SK-N-SH treated with all-trans-retinoic acid at 6 μM for 48 hours (cell line): ENCODE measurements at regions not wholly inside any gene's neighbourhood (a gene's known extent, or its start where the extent isn't known, plus 50 kb on each side); places are given as distances from the start of the nearest gene placed in this dataset.
A peak's percentile ranks its signal among the peaks of the same experiment; 100 is the strongest.

ENCODE experiments used
- ATAC-seq: fragments of 200-7000 bp; cut with Tn5 transposase; 3 replicates; pipeline ENCODE4 v1.9.1; 2020; ENCODE audit warnings: mild to moderate bottlenecking, moderate library complexity
- BACH2 ChIP-seq: fragments of 250-450 bp; sonication (Bioruptor Pico); IDR thresholded peaks from 2 replicates; pipeline ENCODE4 v1.9.0; 2021; ENCODE audit warnings: mild to moderate bottlenecking, borderline replicate concordance
- CSDC2 ChIP-seq: fragments of 250-450 bp; sonication (Bioruptor Pico); IDR thresholded peaks from 2 replicates; pipeline ENCODE4 v1.5.0; 2020; ENCODE audit warnings: mild to moderate bottlenecking, moderate library complexity
- ESRRG ChIP-seq: fragments of 250-450 bp; sonication (Bioruptor Pico); IDR thresholded peaks from 2 replicates; pipeline ENCODE4 v1.6.1; 2021; ENCODE audit warnings: mild to moderate bottlenecking
- GLIS3 ChIP-seq: fragments of 250-450 bp; sonication (Bioruptor Pico); IDR thresholded peaks from 2 replicates; pipeline ENCODE4 v1.5.0; 2020; ENCODE audit warnings: mild to moderate bottlenecking, moderate library complexity
- ISL1 ChIP-seq: fragments of 250-450 bp; sonication (Bioruptor Pico); IDR thresholded peaks from 2 replicates; pipeline ENCODE4 v2.1.2; 2022; ENCODE audit warnings: mild to moderate bottlenecking, moderate library complexity
- OSR1 ChIP-seq: fragments of 250-450 bp; sonication (Bioruptor Pico); IDR thresholded peaks from 2 replicates; pipeline ENCODE4 v1.8.0; 2022; ENCODE audit warnings: moderate library complexity, mild to moderate bottlenecking, inconsistent platforms
- PPARA ChIP-seq: fragments of 250-450 bp; sonication (Bioruptor Pico); IDR thresholded peaks from 2 replicates; pipeline ENCODE4 v1.5.0; 2020; ENCODE audit warnings: mild to moderate bottlenecking, borderline replicate concordance
- RARB ChIP-seq: fragments of 250-450 bp; sonication (Bioruptor Pico); IDR thresholded peaks from 2 replicates; pipeline ENCODE4 v1.8.0; 2021; ENCODE audit warnings: mild to moderate bottlenecking, moderate library complexity
- SNAI2 ChIP-seq: fragments of 250-450 bp; sonication (Bioruptor Pico); IDR thresholded peaks from 2 replicates; pipeline ENCODE4 v1.5.0; 2020; ENCODE audit warnings: mild to moderate bottlenecking, moderate library complexity
- TOX ChIP-seq: fragments of 250-450 bp; sonication (Bioruptor Pico); IDR thresholded peaks from 2 replicates; pipeline ENCODE4 v1.8.0; 2021; ENCODE audit warnings: mild to moderate bottlenecking, moderate library complexity, borderline replicate concordance
- ZC3H10 ChIP-seq: fragments of 250-450 bp; sonication (Bioruptor Pico); IDR thresholded peaks from 2 replicates; pipeline ENCODE4 v1.5.1; 2021; ENCODE audit warnings: mild to moderate bottlenecking, moderate library complexity
- ZFP3 ChIP-seq: fragments of 250-450 bp; sonication (Bioruptor Pico); IDR thresholded peaks from 2 replicates; pipeline ENCODE4 v1.5.0; 2020; ENCODE audit warnings: mild to moderate bottlenecking, moderate library complexity
- ZFP30 ChIP-seq: fragments of 450-650 bp; formaldehyde crosslinking; IDR thresholded peaks from 2 replicates; pipeline ENCODE4 v1.5.0; 2022; ENCODE audit warnings: mild to moderate bottlenecking, moderate library complexity
- ZNF565 ChIP-seq: fragments of 450-650 bp; formaldehyde crosslinking; conservative IDR thresholded peaks from 2 replicates; pipeline ENCODE4 v1.5.0; 2020; ENCODE audit warnings: low read depth, mild to moderate bottlenecking, moderate library complexity
- ZNF70 ChIP-seq: fragments of 450-650 bp; formaldehyde crosslinking; IDR thresholded peaks from 2 replicates; pipeline ENCODE4 v1.5.0; 2020; ENCODE audit warnings: mild to moderate bottlenecking, moderate library complexity
- ZNF8 ChIP-seq: fragments of 450-650 bp; formaldehyde crosslinking; IDR thresholded peaks from 2 replicates; pipeline ENCODE4 v1.5.0; 2020; ENCODE audit warnings: mild to moderate bottlenecking, moderate library complexity
- TF ChIP-seq, protein P1 (sequence below): fragments of 250-450 bp; sonication (Bioruptor Pico); IDR thresholded peaks from 2 replicates; pipeline ENCODE4 v1.8.0; 2020; ENCODE audit warnings: mild to moderate bottlenecking, moderate library complexity, borderline replicate concordance
- TF ChIP-seq, protein P2 (sequence below): fragments of 250-450 bp; sonication (Bioruptor Pico); IDR thresholded peaks from 2 replicates; pipeline ENCODE4 v1.5.1; 2020; ENCODE audit warnings: low read depth, mild to moderate bottlenecking, moderate library complexity
- TF ChIP-seq, protein P3 (sequence below): fragments of 250-450 bp; sonication (Bioruptor Pico); IDR thresholded peaks from 2 replicates; pipeline ENCODE4 v1.8.0; 2021; ENCODE audit warnings: low read depth, mild to moderate bottlenecking, moderate library complexity, borderline replicate concordance

DNA sequence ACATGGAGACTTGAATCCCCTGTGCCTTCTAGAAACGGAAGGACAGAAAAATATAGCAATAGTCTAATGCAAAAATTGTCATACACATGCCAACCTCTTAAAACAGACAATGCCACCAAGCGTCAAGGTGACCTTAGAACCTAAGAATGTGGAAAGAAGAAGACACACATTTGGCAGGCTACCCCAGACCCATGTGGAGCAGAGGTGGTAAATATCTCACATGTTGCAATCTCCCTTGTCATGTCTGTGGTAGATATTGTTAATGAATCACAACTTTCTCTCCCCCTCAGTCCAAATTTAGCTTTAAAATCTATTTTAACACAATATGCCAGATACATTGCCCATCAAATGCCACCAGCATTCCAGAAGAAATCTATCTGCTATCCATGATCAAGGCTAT, 137.4 kb downstream of the HNMT start:
- TF ChIP-seq GLIS3 (CRISPR knock-in tag): no peak
- no peak for TF ChIP-seq PPARA (CRISPR knock-in tag)
- TF ChIP-seq CSDC2: no peak
- no peak for TF ChIP-seq ZNF70 (CRISPR knock-in tag)
- TF ChIP-seq, protein P1, sequence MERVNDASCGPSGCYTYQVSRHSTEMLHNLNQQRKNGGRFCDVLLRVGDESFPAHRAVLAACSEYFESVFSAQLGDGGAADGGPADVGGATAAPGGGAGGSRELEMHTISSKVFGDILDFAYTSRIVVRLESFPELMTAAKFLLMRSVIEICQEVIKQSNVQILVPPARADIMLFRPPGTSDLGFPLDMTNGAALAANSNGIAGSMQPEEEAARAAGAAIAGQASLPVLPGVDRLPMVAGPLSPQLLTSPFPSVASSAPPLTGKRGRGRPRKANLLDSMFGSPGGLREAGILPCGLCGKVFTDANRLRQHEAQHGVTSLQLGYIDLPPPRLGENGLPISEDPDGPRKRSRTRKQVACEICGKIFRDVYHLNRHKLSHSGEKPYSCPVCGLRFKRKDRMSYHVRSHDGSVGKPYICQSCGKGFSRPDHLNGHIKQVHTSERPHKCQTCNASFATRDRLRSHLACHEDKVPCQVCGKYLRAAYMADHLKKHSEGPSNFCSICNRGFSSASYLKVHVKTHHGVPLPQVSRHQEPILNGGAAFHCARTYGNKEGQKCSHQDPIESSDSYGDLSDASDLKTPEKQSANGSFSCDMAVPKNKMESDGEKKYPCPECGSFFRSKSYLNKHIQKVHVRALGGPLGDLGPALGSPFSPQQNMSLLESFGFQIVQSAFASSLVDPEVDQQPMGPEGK: no peak
- TF ChIP-seq TOX (CRISPR knock-in tag): no peak
- no peak for TF ChIP-seq SNAI2 (CRISPR knock-in tag)
- TF ChIP-seq ZNF8: no peak
- TF ChIP-seq ZFP3 (CRISPR knock-in tag): no peak
- no peak for TF ChIP-seq RARB (CRISPR knock-in tag)
- no peak for TF ChIP-seq ZNF565
- TF ChIP-seq, protein P2, sequence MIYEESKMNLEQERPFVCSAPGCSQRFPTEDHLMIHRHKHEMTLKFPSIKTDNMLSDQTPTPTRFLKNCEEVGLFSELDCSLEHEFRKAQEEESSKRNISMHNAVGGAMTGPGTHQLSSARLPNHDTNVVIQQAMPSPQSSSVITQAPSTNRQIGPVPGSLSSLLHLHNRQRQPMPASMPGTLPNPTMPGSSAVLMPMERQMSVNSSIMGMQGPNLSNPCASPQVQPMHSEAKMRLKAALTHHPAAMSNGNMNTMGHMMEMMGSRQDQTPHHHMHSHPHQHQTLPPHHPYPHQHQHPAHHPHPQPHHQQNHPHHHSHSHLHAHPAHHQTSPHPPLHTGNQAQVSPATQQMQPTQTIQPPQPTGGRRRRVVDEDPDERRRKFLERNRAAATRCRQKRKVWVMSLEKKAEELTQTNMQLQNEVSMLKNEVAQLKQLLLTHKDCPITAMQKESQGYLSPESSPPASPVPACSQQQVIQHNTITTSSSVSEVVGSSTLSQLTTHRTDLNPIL (CRISPR knock-in tag): no peak
- no peak for ATAC-seq

DNA sequence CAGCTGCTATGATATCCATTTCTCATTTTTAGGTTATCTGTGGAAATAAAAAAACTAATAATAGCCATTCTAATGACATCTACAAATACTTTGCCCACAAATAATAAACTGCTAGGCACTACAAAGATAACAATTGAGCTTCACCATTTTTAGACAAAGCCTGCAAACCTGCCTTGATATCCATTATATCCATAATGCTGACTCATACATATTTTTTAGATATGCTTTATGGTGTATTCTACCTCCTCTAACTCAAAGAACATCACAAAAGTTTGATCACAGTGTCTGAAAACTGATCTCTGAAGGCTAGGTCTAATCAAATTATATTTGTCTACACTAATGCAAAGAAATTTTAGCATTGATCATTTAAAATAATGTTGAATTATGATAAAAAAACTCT, 138.4 kb downstream of the HNMT start:
- TF ChIP-seq ZFP30 (no peak), ZC3H10 (CRISPR knock-in tag) (no peak), ESRRG (CRISPR knock-in tag) (no peak), ISL1 (CRISPR knock-in tag) (no peak), PPARA (CRISPR knock-in tag) (no peak), CSDC2 (no peak), ZFP3 (CRISPR knock-in tag) (no peak)
- ATAC-seq: no peak

DNA sequence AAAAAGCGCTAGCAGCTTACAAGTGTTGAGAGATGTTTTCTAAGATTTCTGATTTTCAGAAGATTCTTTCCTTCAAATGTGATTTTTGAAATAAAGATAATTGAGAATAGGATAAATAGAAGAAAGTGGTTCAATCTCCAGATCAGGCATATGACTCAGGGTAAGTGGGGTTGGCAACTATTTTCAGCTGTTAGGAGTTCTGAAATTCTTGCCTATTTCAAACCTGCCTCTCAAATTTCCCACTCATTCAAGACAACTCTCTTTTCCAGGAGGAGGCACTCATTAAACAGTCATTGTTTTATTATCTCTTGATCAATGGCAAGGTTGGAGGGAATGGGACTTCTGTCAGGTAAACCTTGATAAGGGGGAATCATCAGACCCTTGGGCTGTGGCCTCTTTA, 138.9 kb downstream of the HNMT start:
- TF ChIP-seq TOX (CRISPR knock-in tag) (no peak), ZC3H10 (CRISPR knock-in tag) (no peak), OSR1 (CRISPR knock-in tag) (no peak), BACH2 (CRISPR knock-in tag) (no peak), ZFP30 (no peak)
- no peak for ATAC-seq

DNA sequence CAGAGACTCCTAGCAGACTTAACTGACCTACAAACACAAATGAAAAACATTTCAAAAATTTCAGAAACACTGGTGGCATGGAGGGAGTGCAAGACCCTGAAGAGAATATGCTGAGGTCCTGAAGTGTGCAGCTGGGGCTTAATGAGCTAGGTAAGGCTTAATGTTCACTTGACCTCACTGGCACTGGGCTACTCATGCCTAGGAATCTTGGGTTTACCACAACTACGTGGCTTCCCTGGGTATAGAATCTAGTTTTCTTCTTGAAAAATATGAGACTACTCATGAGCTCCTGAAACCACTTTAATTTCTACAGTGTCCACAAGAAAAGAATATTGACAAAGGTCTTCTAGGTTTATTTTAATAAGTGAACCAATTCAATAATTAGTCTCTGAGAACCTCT, 139.8 kb downstream of the HNMT start:
- no peak for ATAC-seq
- TF ChIP-seq ZNF8 (no peak), OSR1 (CRISPR knock-in tag) (no peak), RARB (CRISPR knock-in tag) (no peak), GLIS3 (CRISPR knock-in tag) (no peak), ISL1 (CRISPR knock-in tag) (no peak)

DNA sequence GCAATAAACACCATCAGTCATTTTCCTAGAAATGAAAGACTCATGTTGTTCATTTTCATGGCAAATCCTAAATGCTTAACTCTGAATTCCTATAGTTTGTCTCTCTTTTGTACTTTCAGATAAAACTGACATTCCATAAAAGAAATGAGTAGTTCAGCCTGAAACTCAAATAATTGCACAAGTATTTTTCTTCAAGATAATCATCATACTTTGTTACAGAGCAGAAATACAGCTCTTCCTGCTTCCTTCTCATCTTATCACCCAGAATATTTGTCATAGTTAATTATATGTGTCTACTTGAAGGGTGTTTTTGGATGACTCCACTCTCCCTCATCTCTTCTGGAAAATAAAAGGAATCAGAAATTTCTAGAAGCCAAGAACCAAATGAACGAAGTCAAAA, 141.1 kb downstream of the HNMT start:
- TF ChIP-seq ISL1 (CRISPR knock-in tag) (peak; percentile 84), ZFP3 (CRISPR knock-in tag) (no peak), ZNF70 (CRISPR knock-in tag) (no peak)
- TF ChIP-seq, protein P3, sequence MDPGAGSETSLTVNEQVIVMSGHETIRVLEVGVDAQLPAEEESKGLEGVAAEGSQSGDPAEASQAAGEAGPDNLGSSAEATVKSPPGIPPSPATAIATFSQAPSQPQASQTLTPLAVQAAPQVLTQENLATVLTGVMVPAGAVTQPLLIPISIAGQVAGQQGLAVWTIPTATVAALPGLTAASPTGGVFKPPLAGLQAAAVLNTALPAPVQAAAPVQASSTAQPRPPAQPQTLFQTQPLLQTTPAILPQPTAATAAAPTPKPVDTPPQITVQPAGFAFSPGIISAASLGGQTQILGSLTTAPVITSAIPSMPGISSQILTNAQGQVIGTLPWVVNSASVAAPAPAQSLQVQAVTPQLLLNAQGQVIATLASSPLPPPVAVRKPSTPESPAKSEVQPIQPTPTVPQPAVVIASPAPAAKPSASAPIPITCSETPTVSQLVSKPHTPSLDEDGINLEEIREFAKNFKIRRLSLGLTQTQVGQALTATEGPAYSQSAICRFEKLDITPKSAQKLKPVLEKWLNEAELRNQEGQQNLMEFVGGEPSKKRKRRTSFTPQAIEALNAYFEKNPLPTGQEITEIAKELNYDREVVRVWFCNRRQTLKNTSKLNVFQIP (CRISPR knock-in tag): no peak

DNA sequence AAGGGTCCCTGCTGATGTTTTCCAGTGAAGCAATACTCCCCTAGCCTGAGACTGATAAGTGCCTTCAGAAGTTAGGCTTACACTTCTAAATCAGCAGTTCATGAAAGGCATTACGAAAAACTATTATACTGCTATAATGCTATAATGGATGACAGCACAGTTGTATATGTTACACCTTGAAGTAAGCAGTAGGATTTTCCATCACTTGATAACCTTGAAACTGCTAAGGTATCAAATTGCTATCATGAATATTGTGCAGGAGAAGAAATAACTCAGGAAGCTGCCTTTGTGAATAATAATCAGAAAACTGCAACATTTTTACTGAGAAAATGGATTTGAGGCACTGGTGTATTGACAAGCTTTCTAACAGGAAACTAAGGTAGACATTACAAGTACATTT, 142.3 kb downstream of the HNMT start:
- TF ChIP-seq CSDC2: no peak
- ATAC-seq: no peak; the same call in 2 of the 3 replicates

More for the DNA sequence above, 141.1 kb downstream of the HNMT start:
- peak; percentile 65 for ATAC-seq

DNA sequence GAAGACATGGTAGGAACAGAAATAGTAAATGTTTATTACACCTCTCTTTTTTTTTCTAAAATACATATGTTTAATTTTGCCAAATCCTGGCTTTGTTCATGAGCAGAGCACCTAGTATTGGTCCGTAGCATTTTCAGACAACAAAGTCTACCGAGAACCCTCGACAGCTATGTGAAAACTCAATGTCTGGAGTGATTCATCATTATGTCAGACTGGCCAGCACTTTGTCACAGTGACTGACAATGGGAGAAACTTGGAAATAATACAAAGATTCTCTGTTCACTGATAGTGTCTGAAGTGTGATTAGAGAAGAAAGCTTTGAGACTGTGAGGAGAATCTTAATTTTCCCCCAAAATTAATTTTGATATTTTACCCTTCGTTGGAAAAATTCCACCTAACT, 143.0 kb downstream of the HNMT start:
- no peak for ATAC-seq
- TF ChIP-seq RARB (CRISPR knock-in tag) (no peak), ISL1 (CRISPR knock-in tag) (no peak), ZNF70 (CRISPR knock-in tag) (no peak), ZFP30 (no peak), ESRRG (CRISPR knock-in tag) (no peak), SNAI2 (CRISPR knock-in tag) (no peak), ZNF565 (no peak), ZC3H10 (CRISPR knock-in tag) (no peak), CSDC2 (no peak), GLIS3 (CRISPR knock-in tag) (no peak)
- TF ChIP-seq, protein P1: no peak
- TF ChIP-seq, protein P2 (CRISPR knock-in tag): no peak
